ENCODE measurements at regions not wholly inside any gene's neighbourhood (a gene's known extent, or its start where the extent isn't known, plus 50 kb on each side); places are given as distances from the start of the nearest gene placed in this dataset.

GRCh38 chr10:120799849-120800248 lies 51.3 kb upstream of the WDR11 start:
- ChIA-PET CTCF (no interaction called here), POLR2A (no interaction called here)
- Histone ChIP-seq H3K27me3 (ENCODE audit: control insufficient read depth, insufficient read depth, low read length) (no peaks in the 10 kb centered on the region), H3K4me3 (ENCODE audit: low read depth, low read length) (no peak overlapping the region), H3K36me3 (ENCODE audit: control insufficient read depth, insufficient read depth, low read length) (no peaks in the 10 kb centered on the region)
- no peak for TF ChIP-seq CTCF (IDR thresholded peaks at IDR 0.05; ENCODE audit: insufficient read depth, low read depth, low read length)
- no peak for DNase-seq (ENCODE audit: low read depth)

DNA sequence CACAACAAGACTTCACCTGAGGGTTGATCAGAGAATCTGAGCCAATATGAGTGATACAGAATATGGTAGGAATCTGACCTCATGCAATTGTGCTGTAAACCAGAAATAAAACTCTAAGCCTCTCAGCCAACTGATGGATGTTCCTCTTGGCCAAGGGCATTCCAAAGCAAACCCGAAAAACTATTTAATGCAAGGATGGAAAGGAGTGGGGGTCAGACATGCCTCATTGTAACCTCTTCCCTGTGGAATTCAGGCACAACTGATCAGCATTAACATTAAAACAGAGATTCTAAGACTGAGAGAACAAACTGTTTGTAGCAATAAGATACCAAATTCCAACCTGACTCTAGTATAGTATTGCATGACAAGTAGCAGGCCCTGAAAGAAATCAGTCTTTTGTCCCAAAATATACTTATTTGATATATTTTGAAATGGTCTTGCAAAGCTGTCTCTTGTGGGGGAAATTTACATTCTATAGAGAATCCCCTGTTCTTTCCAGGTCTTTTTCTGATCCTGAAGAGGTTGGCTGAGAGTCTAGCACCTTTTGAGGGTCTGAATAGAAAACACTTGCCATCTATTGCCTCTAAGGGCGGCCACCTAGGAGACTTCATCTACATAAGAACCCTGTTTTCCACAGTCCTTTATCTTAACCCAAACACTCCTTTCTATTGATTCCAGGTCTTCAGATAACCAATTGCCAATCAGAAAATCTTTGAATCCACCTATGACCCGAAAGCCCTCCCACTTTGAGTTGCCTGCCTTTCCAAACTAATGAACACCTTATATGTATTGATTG lies 50.4 kb upstream of the WDR11 start:
- no peaks in the 10 kb centered on the region for H3K36me3 ChIP-seq (ENCODE audit: control insufficient read depth, insufficient read depth, low read length)
- no peaks in the 10 kb centered on the region for H3K27me3 ChIP-seq (ENCODE audit: control insufficient read depth, insufficient read depth, low read length)
- no peak for TF ChIP-seq CTCF (IDR thresholded peaks at IDR 0.05; ENCODE audit: insufficient read depth, low read depth, low read length)
- H3K4me3 ChIP-seq (ENCODE audit: low read depth, low read length) = no peak overlapping the region
- ChIA-PET POLR2A (no interaction called here), CTCF (no interaction called here)
- no peak for DNase-seq (ENCODE audit: low read depth)
